SK-N-SH (cell line): ENCODE measurements at regions not wholly inside any gene's neighbourhood (a gene's known extent, or its start where the extent isn't known, plus 50 kb on each side); places are given as distances from the start of the nearest gene placed in this dataset.

ENCODE experiments used
- CTCF ChIA-PET: fragments of 300-600, 350-600 bp; formaldehyde crosslinking; extraction: SDS; loops from one replicate; lab custom pipeline; 2021; lab: Yijun Ruan, JAX
- POLR2A ChIA-PET: fragments of 350-600 bp; sonication (Branson Sonifier 250); formaldehyde crosslinking; extraction: SDS; loops from one replicate; lab custom pipeline; 2020; ENCODE audit warnings: antibody characterized with exemption, inconsistent platforms; lab: Yijun Ruan, JAX
- DNase-seq: peaks from one replicate; pipeline ENCODE4 v3.0.0; 2012
- H2AFZ ChIP-seq: fragments of 200-600 bp; sonication (generic); 2 replicates; pipeline ENCODE4 v1.8.1; 2016; ENCODE audit warnings: antibody characterized with exemption, mild to moderate bottlenecking, low read depth
- H3F3A ChIP-seq: fragments of 200-600 bp; sonication (generic); replicated peaks from 2 replicates; pipeline ENCODE3; 2016; ENCODE audit warnings: antibody characterized with exemption, mild to moderate bottlenecking; ENCODE audit not compliant: insufficient read depth
- H3K27ac ChIP-seq, 2 experiments: fragments of 200-500 bp in 1 of 2; fragments of 200-600 bp in 1 of 2; sonication (Bioruptor generic) in 1 of 2; sonication (generic), shearing (Covaris generic) in 1 of 2; 2 replicates each; pipeline versions ENCODE4 v1.5.1 to v1.6.1; 2014 to 2016; ENCODE audit warnings: low read depth in 2 of 2, inconsistent platforms in 1 of 2, low read length in 1 of 2, mild to moderate bottlenecking in 1 of 2, mixed read lengths in 1 of 2
- H3K27me3 ChIP-seq: fragments of 200-600 bp; sonication (generic), shearing (Covaris generic); 2 replicates; pipeline ENCODE4 v1.6.1; 2016; ENCODE audit warnings: mixed run types; ENCODE audit not compliant: insufficient read depth
- H3K36me3 ChIP-seq, 2 experiments: fragments of 200-500 bp in 1 of 2; fragments of 200-600 bp in 1 of 2; sonication (Bioruptor generic) in 1 of 2; sonication (generic) in 1 of 2; replicated peaks in 1 of 2; 2 replicates each; pipeline versions ENCODE3 to v1.5.1; 2014 to 2016; ENCODE audit warnings: low read length in 1 of 2, mild to moderate bottlenecking in 1 of 2; ENCODE audit not compliant: insufficient read depth in 2 of 2, control insufficient read depth in 1 of 2
- H3K4me1 ChIP-seq, 2 experiments: fragments of 200-500 bp in 1 of 2; fragments of 200-600 bp in 1 of 2; sonication (Bioruptor generic) in 1 of 2; sonication (generic), shearing (Covaris generic) in 1 of 2; 2 replicates each; pipeline versions ENCODE4 v1.5.1 to v1.6.1; 2014 to 2016; ENCODE audit warnings: low read depth in 1 of 2, low read length in 1 of 2, mixed run types in 1 of 2; ENCODE audit not compliant: insufficient read depth in 2 of 2, control insufficient read depth in 1 of 2
- H3K4me2 ChIP-seq: fragments of 200-600 bp; sonication (generic), shearing (Covaris generic); 2 replicates; pipeline ENCODE4 v1.6.1; 2017; ENCODE audit warnings: mixed run types
- H3K4me3 ChIP-seq, 2 experiments: fragments of 200-500 bp in 1 of 2; fragments of 200-600 bp in 1 of 2; sonication (Bioruptor generic) in 1 of 2; sonication (generic), shearing (Covaris generic) in 1 of 2; 2 replicates each; pipeline versions ENCODE4 v1.5.1 to v1.8.1; 2014 to 2016; ENCODE audit warnings: low read depth in 2 of 2, inconsistent platforms in 1 of 2, low read length in 1 of 2, mild to moderate bottlenecking in 1 of 2, mixed read lengths in 1 of 2, moderate library complexity in 1 of 2
- H3K79me2 ChIP-seq: fragments of 200-600 bp; sonication (generic); 2 replicates; pipeline ENCODE4 v1.8.1; 2017; ENCODE audit warnings: mild to moderate bottlenecking; ENCODE audit not compliant: insufficient read depth
- H3K9ac ChIP-seq: fragments of 200-600 bp; sonication (generic); 2 replicates; pipeline ENCODE4 v1.6.1; 2017; ENCODE audit warnings: mixed run types
- H3K9me2 ChIP-seq: fragments of 200-600 bp; sonication (generic); 2 replicates; pipeline ENCODE4 v1.6.1; 2017; ENCODE audit warnings: mixed run types
- H3K9me3 ChIP-seq: fragments of 200-600 bp; sonication (generic); 2 replicates; pipeline ENCODE4 v1.6.1; 2017; ENCODE audit warnings: mixed run types, mild to moderate bottlenecking, moderate library complexity
- H4K20me1 ChIP-seq: fragments of 200-600 bp; sonication (generic); 2 replicates; pipeline ENCODE4 v1.6.1; 2017; ENCODE audit warnings: mild to moderate bottlenecking, mixed run types; ENCODE audit not compliant: insufficient read depth
- ELF1 ChIP-seq: IDR thresholded peaks from 2 replicates; pipeline ENCODE4 v1.4.0; 2012
- EP300 ChIP-seq, 2 experiments: IDR thresholded peaks; 2 replicates each; pipeline versions ENCODE4 v1.4.0 to v1.6.1; 2012; ENCODE audit warnings: borderline replicate concordance in 1 of 2, low read depth in 1 of 2, low read length in 1 of 2
- EZH2phosphoT487 ChIP-seq: fragments of 200-600 bp; sonication (generic); IDR thresholded peaks from 2 replicates; pipeline ENCODE4 v1.6.1; 2017; ENCODE audit warnings: low read depth, mixed run types, mild to moderate bottlenecking, antibody characterized with exemption, moderate library complexity, borderline replicate concordance
- FOXJ3 ChIP-seq: sonication (generic); formaldehyde crosslinking; IDR thresholded peaks from 2 replicates; pipeline ENCODE4 v1.5.1; 2020; ENCODE audit warnings: mild to moderate bottlenecking, missing genetic modification reagents
- FOXM1 ChIP-seq: IDR thresholded peaks from 2 replicates; pipeline ENCODE4 v1.4.0; 2012; ENCODE audit warnings: low read depth, mild to moderate bottlenecking
- GABPA ChIP-seq: IDR thresholded peaks from 2 replicates; pipeline ENCODE4 v1.4.0; 2012; ENCODE audit warnings: low read depth, mild to moderate bottlenecking
- GATA2 ChIP-seq: sonication (generic); formaldehyde crosslinking; IDR thresholded peaks from 2 replicates; pipeline ENCODE4 v1.5.0; 2020; ENCODE audit warnings: mild to moderate bottlenecking, missing genetic modification reagents
- NFIC ChIP-seq: IDR thresholded peaks from 2 replicates; pipeline ENCODE4 v1.4.0; 2012; ENCODE audit warnings: borderline replicate concordance
- RCOR1 ChIP-seq: fragments of 150-350 bp; IDR thresholded peaks from 2 replicates; pipeline ENCODE4 v1.6.1; 2017; ENCODE audit warnings: antibody characterized with exemption, low read length
- RXRA ChIP-seq: IDR thresholded peaks from 2 replicates; pipeline ENCODE4 v1.4.0; 2012; ENCODE audit warnings: low read depth, mild to moderate bottlenecking, borderline replicate concordance
- SMC3 ChIP-seq: IDR thresholded peaks from 2 replicates; pipeline ENCODE4 v1.6.1; 2012; ENCODE audit warnings: low read depth, low read length, improper control_type of control experiment
- TCF12 ChIP-seq: IDR thresholded peaks from 2 replicates; pipeline ENCODE4 v1.4.0; 2012
- TEAD4 ChIP-seq: IDR thresholded peaks from 2 replicates; pipeline ENCODE4 v1.4.0; 2012; ENCODE audit warnings: mild to moderate bottlenecking, borderline replicate concordance; ENCODE audit not compliant: insufficient read depth
- YY1 ChIP-seq: IDR thresholded peaks from 2 replicates; pipeline ENCODE4 v1.4.0; 2012; ENCODE audit warnings: low read depth, mild to moderate bottlenecking
- whole genome bisulfite sequencing: methylation state at CpG from one replicate; pipeline ENCODE4 v1.1.6; 2017; ENCODE audit warnings: low lambda C conversion rate; 5-methylcytosine and 5-hydroxymethylcytosine counted together
- TF ChIP-seq, protein P1 (sequence below): IDR thresholded peaks from 2 replicates; pipeline ENCODE4 v1.6.1; 2012; ENCODE audit warnings: mild to moderate bottlenecking, low read depth, low read length, moderate library complexity
- TF ChIP-seq, protein P2 (sequence below): fragments of 150-350 bp; IDR thresholded peaks from 2 replicates; pipeline ENCODE4 v1.6.1; 2017; ENCODE audit warnings: antibody characterized with exemption, low read length, low read depth, borderline replicate concordance
- TF ChIP-seq, protein P3 (sequence below): IDR thresholded peaks from 2 replicates; pipeline ENCODE4; 2012

DNA sequence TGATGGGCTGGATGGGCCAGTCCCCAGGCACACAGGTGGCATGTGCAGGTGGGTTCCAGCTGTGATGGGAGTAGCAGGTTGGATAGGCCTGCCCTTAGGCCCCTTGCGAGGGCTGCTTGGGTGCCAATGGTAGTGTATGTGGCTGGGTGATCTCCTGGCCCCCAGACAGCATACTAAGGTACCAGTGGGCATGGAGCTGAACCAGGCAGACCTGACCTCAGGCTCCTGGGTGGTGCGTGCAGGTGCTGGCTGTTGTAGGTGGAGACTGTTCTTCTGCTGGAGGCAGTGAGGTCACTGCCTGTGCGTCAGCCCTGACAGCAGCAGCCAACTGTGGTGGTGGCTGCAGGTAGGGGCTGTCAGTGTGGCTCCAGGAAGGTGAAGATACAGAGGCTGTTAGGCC, 384.7 kb downstream of the ANKRD7 start:
- TF ChIP-seq, protein P1, sequence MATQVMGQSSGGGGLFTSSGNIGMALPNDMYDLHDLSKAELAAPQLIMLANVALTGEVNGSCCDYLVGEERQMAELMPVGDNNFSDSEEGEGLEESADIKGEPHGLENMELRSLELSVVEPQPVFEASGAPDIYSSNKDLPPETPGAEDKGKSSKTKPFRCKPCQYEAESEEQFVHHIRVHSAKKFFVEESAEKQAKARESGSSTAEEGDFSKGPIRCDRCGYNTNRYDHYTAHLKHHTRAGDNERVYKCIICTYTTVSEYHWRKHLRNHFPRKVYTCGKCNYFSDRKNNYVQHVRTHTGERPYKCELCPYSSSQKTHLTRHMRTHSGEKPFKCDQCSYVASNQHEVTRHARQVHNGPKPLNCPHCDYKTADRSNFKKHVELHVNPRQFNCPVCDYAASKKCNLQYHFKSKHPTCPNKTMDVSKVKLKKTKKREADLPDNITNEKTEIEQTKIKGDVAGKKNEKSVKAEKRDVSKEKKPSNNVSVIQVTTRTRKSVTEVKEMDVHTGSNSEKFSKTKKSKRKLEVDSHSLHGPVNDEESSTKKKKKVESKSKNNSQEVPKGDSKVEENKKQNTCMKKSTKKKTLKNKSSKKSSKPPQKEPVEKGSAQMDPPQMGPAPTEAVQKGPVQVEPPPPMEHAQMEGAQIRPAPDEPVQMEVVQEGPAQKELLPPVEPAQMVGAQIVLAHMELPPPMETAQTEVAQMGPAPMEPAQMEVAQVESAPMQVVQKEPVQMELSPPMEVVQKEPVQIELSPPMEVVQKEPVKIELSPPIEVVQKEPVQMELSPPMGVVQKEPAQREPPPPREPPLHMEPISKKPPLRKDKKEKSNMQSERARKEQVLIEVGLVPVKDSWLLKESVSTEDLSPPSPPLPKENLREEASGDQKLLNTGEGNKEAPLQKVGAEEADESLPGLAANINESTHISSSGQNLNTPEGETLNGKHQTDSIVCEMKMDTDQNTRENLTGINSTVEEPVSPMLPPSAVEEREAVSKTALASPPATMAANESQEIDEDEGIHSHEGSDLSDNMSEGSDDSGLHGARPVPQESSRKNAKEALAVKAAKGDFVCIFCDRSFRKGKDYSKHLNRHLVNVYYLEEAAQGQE: no peak
- TF ChIP-seq RCOR1: no peak
- TF ChIP-seq YY1: no peak
- TF ChIP-seq, protein P2, sequence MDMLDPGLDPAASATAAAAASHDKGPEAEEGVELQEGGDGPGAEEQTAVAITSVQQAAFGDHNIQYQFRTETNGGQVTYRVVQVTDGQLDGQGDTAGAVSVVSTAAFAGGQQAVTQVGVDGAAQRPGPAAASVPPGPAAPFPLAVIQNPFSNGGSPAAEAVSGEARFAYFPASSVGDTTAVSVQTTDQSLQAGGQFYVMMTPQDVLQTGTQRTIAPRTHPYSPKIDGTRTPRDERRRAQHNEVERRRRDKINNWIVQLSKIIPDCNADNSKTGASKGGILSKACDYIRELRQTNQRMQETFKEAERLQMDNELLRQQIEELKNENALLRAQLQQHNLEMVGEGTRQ: no peak
- no peak for TF ChIP-seq EP300 (IDR thresholded peaks at IDR 0.05; ENCODE audit: borderline replicate concordance in 1 of 2, low read depth in 1 of 2, low read length in 1 of 2)
- no peak for TF ChIP-seq FOXJ3
- no peak for TF ChIP-seq EZH2phosphoT487
- Histone ChIP-seq H2AFZ (no peak overlapping the region), H3K9ac (no peak overlapping the region), H3K9me3 (no peaks in the 10 kb centered on the region), H3K27ac (no peak overlapping the region), H3K4me2 (no peak overlapping the region), H3K36me3 (no peaks in the 10 kb centered on the region), H4K20me1 (no peaks in the 10 kb centered on the region), H3K4me3 (no peak overlapping the region), H3K27me3 (no peaks in the 10 kb centered on the region), H3K79me2 (no peaks in the 10 kb centered on the region), H3K9me2 (no peaks in the 10 kb centered on the region), H3K4me1 (no peaks in the 10 kb centered on the region; a peak in 2 of 4 replicates), H3F3A (no peaks in the 10 kb centered on the region)
- 50% methylated on average over 1 of the region's 3 CpGs for WGBS
- ChIA-PET POLR2A (no interaction called here), CTCF (interaction anchor here (0.6 kb wide), 1 partner anchor 256 kb away, joined by 3 read pairs; no protein-coding TSS in a partner anchor)
- DNase-seq: no peak

DNA sequence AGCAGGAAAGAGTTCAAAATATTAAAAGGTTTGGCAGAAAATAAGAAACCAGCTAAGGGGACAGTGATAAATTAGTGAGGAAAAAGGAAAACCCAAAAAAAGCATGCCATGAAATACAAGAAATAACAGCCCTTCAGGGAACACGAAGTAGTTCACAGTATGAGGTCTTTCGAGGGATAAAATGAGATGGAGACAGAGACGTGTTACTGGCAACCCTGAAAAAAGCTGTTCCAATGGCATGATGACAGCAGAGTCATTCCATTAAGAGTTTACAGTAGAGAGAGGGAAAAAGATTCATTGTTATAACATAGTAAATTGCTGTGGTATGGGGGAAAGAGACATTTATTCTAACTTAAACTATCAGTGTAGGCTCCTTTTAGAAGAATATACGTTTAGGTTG, 391.2 kb downstream of the ANKRD7 start:
- no peaks in the 10 kb centered on the region for H3K79me2 ChIP-seq
- H3K27ac ChIP-seq: no peak overlapping the region
- CTCF ChIA-PET: no interaction called here
- H3K9me2 ChIP-seq: no peaks in the 10 kb centered on the region
- WGBS: 23% methylated on average over 4 of the region's 4 CpGs
- H3K9me3 ChIP-seq: no peaks in the 10 kb centered on the region
- no peaks in the 10 kb centered on the region for H3K27me3 ChIP-seq
- POLR2A ChIA-PET: no interaction called here
- H3K36me3 ChIP-seq: no peaks in the 10 kb centered on the region
- H4K20me1 ChIP-seq: no peaks in the 10 kb centered on the region
- H3K9ac ChIP-seq: no peak overlapping the region
- H3K4me1 ChIP-seq: no peaks in the 10 kb centered on the region; a peak in 1 of 4 replicates
- no peak overlapping the region for H3K4me3 ChIP-seq
- H2AFZ ChIP-seq: no peak overlapping the region
- no peak for DNase-seq
- H3F3A ChIP-seq: no peaks in the 10 kb centered on the region
- no peak overlapping the region for H3K4me2 ChIP-seq
- TF ChIP-seq SMC3: no peak
- TF ChIP-seq NFIC: no peak
- TF ChIP-seq YY1: no peak
- TF ChIP-seq, protein P1: no peak
- no peak for TF ChIP-seq FOXM1
- no peak for TF ChIP-seq RXRA
- TF ChIP-seq GATA2 (CRISPR knock-in tag): no peak
- no peak for TF ChIP-seq TEAD4
- no peak for TF ChIP-seq ELF1
- no peak for TF ChIP-seq TCF12
- no peak for TF ChIP-seq RCOR1
- TF ChIP-seq GABPA: no peak
- TF ChIP-seq, protein P3, sequence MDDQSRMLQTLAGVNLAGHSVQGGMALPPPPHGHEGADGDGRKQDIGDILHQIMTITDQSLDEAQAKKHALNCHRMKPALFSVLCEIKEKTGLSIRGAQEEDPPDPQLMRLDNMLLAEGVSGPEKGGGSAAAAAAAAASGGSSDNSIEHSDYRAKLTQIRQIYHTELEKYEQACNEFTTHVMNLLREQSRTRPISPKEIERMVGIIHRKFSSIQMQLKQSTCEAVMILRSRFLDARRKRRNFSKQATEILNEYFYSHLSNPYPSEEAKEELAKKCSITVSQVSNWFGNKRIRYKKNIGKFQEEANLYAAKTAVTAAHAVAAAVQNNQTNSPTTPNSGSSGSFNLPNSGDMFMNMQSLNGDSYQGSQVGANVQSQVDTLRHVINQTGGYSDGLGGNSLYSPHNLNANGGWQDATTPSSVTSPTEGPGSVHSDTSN: no peak
- TF ChIP-seq FOXJ3: no peak
- TF ChIP-seq, protein P2: no peak
